ENCODE measurements at regions not wholly inside any gene's neighbourhood (a gene's known extent, or its start where the extent isn't known, plus 50 kb on each side); places are given as distances from the start of the nearest gene placed in this dataset.

DNA sequence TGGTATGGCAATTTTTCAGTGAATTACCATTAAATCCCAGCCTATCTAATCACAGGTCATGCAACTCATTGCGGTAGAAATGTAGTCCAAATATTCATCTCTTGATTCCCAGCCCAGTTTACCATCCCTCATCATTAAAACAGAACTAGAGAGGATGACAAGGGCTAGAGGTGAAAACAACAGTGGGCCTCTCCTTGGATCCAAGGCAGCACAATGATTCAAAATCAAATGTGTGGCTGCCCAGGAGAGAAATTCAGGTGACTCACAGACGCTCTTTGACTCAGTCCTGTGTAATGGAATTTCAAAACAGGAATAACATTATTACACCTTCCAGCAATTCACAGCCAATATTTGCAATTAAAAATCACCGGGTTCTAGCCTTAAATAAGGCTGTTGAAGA lies 246.5 kb downstream of the TBL1XR1 start:
- TF ChIP-seq MEF2D (tag; conservative IDR thresholded peaks at IDR 0.05; ENCODE audit: low read depth), result no peak
- no peak for TF ChIP-seq PHF21A (IDR thresholded peaks at IDR 0.05; ENCODE audit: borderline replicate concordance, low read depth)
- no peak for TF ChIP-seq FOS (IDR thresholded peaks at IDR 0.05; ENCODE audit: extremely low read depth, insufficient read length)
- no peak for TF ChIP-seq KDM1A (IDR thresholded peaks at IDR 0.05)
- TF ChIP-seq KLF16 (IDR thresholded peaks at IDR 0.05), result no peak
- TF ChIP-seq SETDB1 (IDR thresholded peaks at IDR 0.05; ENCODE audit: low read length), result no peak
- TF ChIP-seq TARDBP (IDR thresholded peaks at IDR 0.05), result no peak
- TF ChIP-seq FOXJ3 (CRISPR knock-in tag; IDR thresholded peaks at IDR 0.05), result no peak
- TF ChIP-seq HDAC6 (IDR thresholded peaks at IDR 0.05; ENCODE audit: low read depth, low read length), result no peak
- TF ChIP-seq POLR2A (conservative IDR thresholded peaks at IDR 0.05), result no peak
- TF ChIP-seq ELF4 (CRISPR knock-in tag; IDR thresholded peaks at IDR 0.05), result no peak
- TF ChIP-seq EP300 (IDR thresholded peaks at IDR 0.05; ENCODE audit: low read length), result no peak

Data from K562 (cell line).